ENCODE measurements at regions not wholly inside any gene's neighbourhood (a gene's known extent, or its start where the extent isn't known, plus 50 kb on each side); places are given as distances from the start of the nearest gene placed in this dataset.

DNA sequence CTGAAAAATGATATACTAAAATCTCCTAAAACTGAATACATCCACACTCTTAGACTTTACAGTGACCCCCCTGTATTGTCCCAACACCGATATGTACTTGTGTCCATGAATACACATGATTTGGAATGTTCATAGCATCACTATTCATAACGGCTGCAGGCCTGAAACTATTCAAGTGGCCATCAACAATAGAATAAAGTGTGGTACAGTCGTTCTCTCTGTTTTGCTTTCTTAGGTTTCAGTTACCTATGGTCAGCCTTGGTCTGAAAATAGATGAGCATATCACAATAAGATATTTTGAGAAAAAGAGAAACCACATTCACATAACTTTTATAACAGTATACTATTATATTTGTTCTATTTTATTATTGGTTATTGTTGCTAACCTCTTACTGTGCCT lies 150.6 kb downstream of the ASCL4 start:
- no peak for TF ChIP-seq EZH2 (IDR thresholded peaks at IDR 0.05; ENCODE audit: low read depth, unreplicated experiment)
- no peak for TF ChIP-seq CTCF (conservative IDR thresholded peaks at IDR 0.05; ENCODE audit: low read depth in 2 of 2)

All from GM23338 (cell line).